Neural progenitor cell (in vitro differentiated cells): ENCODE measurements at regions not wholly inside any gene's neighbourhood (a gene's known extent, or its start where the extent isn't known, plus 50 kb on each side); places are given as distances from the start of the nearest gene placed in this dataset.

ENCODE experiments used
- CTCF ChIP-seq: fragments of 200-600 bp; sonication (generic); IDR thresholded peaks from 2 replicates; pipeline ENCODE4 v1.5.1; 2017; ENCODE audit warnings: antibody characterized with exemption, mild to moderate bottlenecking
- EZH2 ChIP-seq: fragments of 200-600 bp; sonication (generic); IDR thresholded peaks from 2 replicates; pipeline ENCODE4 v1.6.1; 2017; ENCODE audit warnings: antibody characterized with exemption, mild to moderate bottlenecking, moderate library complexity

GRCh38 chr22:48106215-48106614, 1343.8 kb downstream of the TBC1D22A start:
- no peak for TF ChIP-seq CTCF
- TF ChIP-seq EZH2, result no peak
